H9 (cell line): ENCODE measurements at regions not wholly inside any gene's neighbourhood (a gene's known extent, or its start where the extent isn't known, plus 50 kb on each side); places are given as distances from the start of the nearest gene placed in this dataset.
A peak's percentile ranks its signal among the peaks of the same experiment; 100 is the strongest.
"Not testable (repeated sequence)": the region's sequence is repeated elsewhere in the genome, so short reads cannot be mapped to it uniquely, and the experiment has no call there.

Experiments
- DNase-seq: peaks from one replicate; pipeline ENCODE4 v3.0.0-alpha.2; 2017
- H2AFZ ChIP-seq: one replicate; pipeline ENCODE4 v1.6.1; 2013; ENCODE audit warnings: mild to moderate bottlenecking, low read length, control low read depth, moderate library complexity
- H2AK5ac ChIP-seq: 2 replicates; pipeline ENCODE4 v1.6.1; 2013; ENCODE audit warnings: low read length, control low read depth, mixed read lengths; ENCODE audit not compliant: insufficient read length
- H2BK120ac ChIP-seq: one replicate; pipeline ENCODE4 v1.6.1; 2013; ENCODE audit warnings: low read depth, mild to moderate bottlenecking, low read length, control low read depth, inconsistent platforms; ENCODE audit not compliant: poor library complexity, severe bottlenecking
- H2BK12ac ChIP-seq: 2 replicates; pipeline ENCODE4 v1.6.1; 2013; ENCODE audit warnings: low read length, control low read depth, mixed read lengths, low read depth; ENCODE audit not compliant: insufficient read length
- H2BK15ac ChIP-seq: 2 replicates; pipeline ENCODE4 v1.6.1; 2013; ENCODE audit warnings: low read depth, low read length, control low read depth
- H2BK20ac ChIP-seq: one replicate; pipeline ENCODE4 v1.6.1; 2013; ENCODE audit warnings: low read depth, mild to moderate bottlenecking, low read length, control low read depth, inconsistent platforms; ENCODE audit not compliant: poor library complexity, severe bottlenecking
- H2BK5ac ChIP-seq: 2 replicates; pipeline ENCODE4 v1.6.1; 2013; ENCODE audit warnings: low read length, control low read depth, mixed read lengths; ENCODE audit not compliant: insufficient read length
- H3K14ac ChIP-seq: 2 replicates; pipeline ENCODE4 v1.6.1; 2013; ENCODE audit warnings: low read length, control low read depth; ENCODE audit not compliant: insufficient read depth
- H3K18ac ChIP-seq: 2 replicates; pipeline ENCODE4 v1.6.1; 2013; ENCODE audit warnings: low read depth, mild to moderate bottlenecking, mixed read lengths, low read length, control low read depth; ENCODE audit not compliant: insufficient read length
- H3K23ac ChIP-seq: 2 replicates; pipeline ENCODE4 v1.6.1; 2013; ENCODE audit warnings: low read length, control low read depth, mixed read lengths, low read depth; ENCODE audit not compliant: insufficient read length
- H3K23me2 ChIP-seq: 2 replicates; pipeline ENCODE4 v1.6.1; 2013; ENCODE audit warnings: low read depth, mild to moderate bottlenecking, mixed read lengths, low read length, control low read depth; ENCODE audit not compliant: insufficient read length, poor library complexity, severe bottlenecking
- H3K27ac ChIP-seq: 2 replicates; pipeline ENCODE4 v1.5.1; 2013; ENCODE audit warnings: low read length, control low read depth, mixed read lengths, low read depth; ENCODE audit not compliant: insufficient read length
- H3K27me3 ChIP-seq: 2 replicates; pipeline ENCODE4 v1.6.1; 2013; ENCODE audit warnings: low read length, control low read depth, inconsistent platforms; ENCODE audit not compliant: insufficient read depth
- H3K4ac ChIP-seq: 2 replicates; pipeline ENCODE4 v1.6.1; 2013; ENCODE audit warnings: low read depth, mild to moderate bottlenecking, control low read depth, inconsistent platforms, low read length, moderate library complexity
- H3K4me1 ChIP-seq: 2 replicates; pipeline ENCODE4 v1.6.1; 2013; ENCODE audit warnings: low read length, control low read depth, inconsistent platforms; ENCODE audit not compliant: insufficient read depth
- H3K4me2 ChIP-seq: 2 replicates; pipeline ENCODE4 v1.6.1; 2013; ENCODE audit warnings: low read length, control low read depth, mixed read lengths; ENCODE audit not compliant: insufficient read length, insufficient read depth
- H3K56ac ChIP-seq: 2 replicates; pipeline ENCODE4 v1.6.1; 2013; ENCODE audit warnings: low read depth, mild to moderate bottlenecking, mixed read lengths, low read length, control low read depth; ENCODE audit not compliant: insufficient read length
- H3K79me1 ChIP-seq: 2 replicates; pipeline ENCODE4 v1.6.1; 2013; ENCODE audit warnings: low read depth, mild to moderate bottlenecking, moderate library complexity, low read length, control low read depth, inconsistent platforms; ENCODE audit not compliant: insufficient read depth, poor library complexity, severe bottlenecking
- H3K79me2 ChIP-seq: 2 replicates; pipeline ENCODE4 v1.6.1; 2013; ENCODE audit warnings: low read length, control low read depth, inconsistent platforms; ENCODE audit not compliant: insufficient read depth
- H3K9ac ChIP-seq: 2 replicates; pipeline ENCODE4 v1.6.1; 2013; ENCODE audit warnings: low read length, control low read depth, mixed read lengths; ENCODE audit not compliant: insufficient read length; ENCODE audit errors: extremely low read depth
- H3K9me3 ChIP-seq: one replicate; pipeline ENCODE4 v1.6.1; 2013; ENCODE audit warnings: low read depth, low read length, inconsistent platforms; ENCODE audit not compliant: control insufficient read depth
- H3T11ph ChIP-seq: one replicate; pipeline ENCODE4 v1.6.1; 2013; ENCODE audit warnings: mild to moderate bottlenecking, low read length, control low read depth, inconsistent platforms
- H4K20me1 ChIP-seq: one replicate; pipeline ENCODE4 v1.6.1; 2013; ENCODE audit not compliant: control insufficient read depth, insufficient read length, insufficient read depth
- H4K5ac ChIP-seq: 2 replicates; pipeline ENCODE4 v1.6.1; 2013; ENCODE audit warnings: low read depth, mild to moderate bottlenecking, mixed read lengths, low read length, control low read depth; ENCODE audit not compliant: insufficient read length
- H4K8ac ChIP-seq: replicated peaks from 2 replicates; pipeline ENCODE4 v1.6.1; 2013; ENCODE audit warnings: low read length, control low read depth, mixed read lengths, low read depth; ENCODE audit not compliant: insufficient read length
- H4K91ac ChIP-seq: 2 replicates; pipeline ENCODE4 v1.6.1; 2013; ENCODE audit warnings: low read depth, mild to moderate bottlenecking, moderate library complexity, mixed read lengths, low read length, control low read depth; ENCODE audit not compliant: insufficient read length
- H3K27ac Mint-ChIP-seq, 3 experiments: 2 replicates in 2 of 3; 3 replicates in 1 of 3; pipeline ENCODE4 v1.8.0; 2020 to 2021; ENCODE audit warnings: mixed read lengths in 3 of 3, mild to moderate bottlenecking in 1 of 3, moderate library complexity in 1 of 3
- H3K27me3 Mint-ChIP-seq: 2 replicates; pipeline ENCODE4 v1.8.0; 2021; ENCODE audit warnings: low read depth, mild to moderate bottlenecking, moderate library complexity, mixed read lengths
- H3K36me3 Mint-ChIP-seq, 3 experiments: 2 replicates in 2 of 3; 3 replicates in 1 of 3; pipeline ENCODE4 v1.8.0; 2020 to 2021; ENCODE audit warnings: low read depth in 3 of 3, mixed read lengths in 3 of 3; ENCODE audit not compliant: insufficient read depth in 1 of 3
- H3K4me1 Mint-ChIP-seq, 2 experiments: 2 replicates each; pipeline ENCODE4 v1.8.0; 2020; ENCODE audit warnings: mixed read lengths in 2 of 2
- H3K4me3 Mint-ChIP-seq, 2 experiments: 2 replicates in 1 of 2; 3 replicates in 1 of 2; pipeline ENCODE4 v1.8.0; 2020 to 2021; ENCODE audit warnings: mild to moderate bottlenecking in 2 of 2, mixed read lengths in 2 of 2, moderate library complexity in 1 of 2
- H3K9me3 Mint-ChIP-seq, 2 experiments: 2 replicates in 1 of 2; 3 replicates in 1 of 2; pipeline ENCODE4 v1.8.0; 2020; ENCODE audit warnings: mild to moderate bottlenecking in 2 of 2, mixed read lengths in 2 of 2, moderate library complexity in 1 of 2
- CTCF ChIP-seq: fragments of 200-600 bp; sonication (generic); conservative IDR thresholded peaks from 3 replicates; pipeline ENCODE4 v1.8.0; 2021; ENCODE audit warnings: antibody characterized with exemption, mild to moderate bottlenecking
- WGBS: extraction: QIAGEN DNeasy Blood & Tissue Kit; methylation state at CpG from one replicate; pipeline ENCODE4 v1.1.7; 2013; ENCODE audit warnings: missing lambda C conversion rate, low lambda C conversion rate, mixed read lengths; ENCODE audit not compliant: insufficient read length; ENCODE audit errors: extremely low coverage; 5-methylcytosine and 5-hydroxymethylcytosine counted together

GRCh38 chrX:3972104-3972858 lies 258.8 kb upstream of the PRKX start:
- not testable (repeated sequence) for H3K79me1 ChIP-seq, H3K56ac ChIP-seq, H3T11ph ChIP-seq, H2AK5ac ChIP-seq, H3K4me3 Mint-ChIP-seq, H3K4ac ChIP-seq, DNase-seq, H3K18ac ChIP-seq, H3K27me3 ChIP-seq, H3K4me2 ChIP-seq, H3K14ac ChIP-seq, H3K9ac ChIP-seq, H3K9me3 ChIP-seq, H3K27me3 Mint-ChIP-seq, H3K27ac Mint-ChIP-seq, H3K27ac ChIP-seq, H2BK120ac ChIP-seq, H2BK15ac ChIP-seq, H3K23ac ChIP-seq, H4K5ac ChIP-seq, H2BK12ac ChIP-seq, H4K8ac ChIP-seq, H4K20me1 ChIP-seq, H3K9me3 Mint-ChIP-seq, H2BK5ac ChIP-seq, H2BK20ac ChIP-seq, H4K91ac ChIP-seq, H3K4me1 ChIP-seq, H2AFZ ChIP-seq, H3K36me3 Mint-ChIP-seq, H3K23me2 ChIP-seq, H3K79me2 ChIP-seq
- no CpG with 5 or more reads among the region's 8 CpGs for WGBS
- peaks cover 5 to 20% of the 10 kb centered on the region in 2 experiments for H3K4me1 Mint-ChIP-seq
- TF ChIP-seq CTCF, result peak; percentile 62; the same call in 2 of the 3 replicates
